Progenitor cell of endocrine pancreas (in vitro differentiated cells): ENCODE measurements at regions not wholly inside any gene's neighbourhood (a gene's known extent, or its start where the extent isn't known, plus 50 kb on each side); places are given as distances from the start of the nearest gene placed in this dataset.

Experiments
- DNase-seq: peaks from one replicate; pipeline ENCODE4 v3.0.0; 2021; ENCODE audit warnings: low spot score; ENCODE audit not compliant: unreplicated experiment
- H3K27ac Mint-ChIP-seq: 2 replicates; pipeline ENCODE4 v1.8.0; 2021; ENCODE audit warnings: mild to moderate bottlenecking, moderate library complexity, mixed read lengths
- H3K27me3 Mint-ChIP-seq: 2 replicates; pipeline ENCODE4 v1.8.0; 2021; ENCODE audit warnings: mixed read lengths
- H3K36me3 Mint-ChIP-seq: 2 replicates; pipeline ENCODE4 v1.8.0; 2022; ENCODE audit warnings: mixed read lengths; ENCODE audit not compliant: insufficient read depth
- H3K4me1 Mint-ChIP-seq: 2 replicates; pipeline ENCODE4 v1.8.0; 2021; ENCODE audit warnings: low read depth, mixed read lengths
- H3K4me3 Mint-ChIP-seq: 2 replicates; pipeline ENCODE4 v1.8.0; 2021; ENCODE audit warnings: low read depth, mild to moderate bottlenecking, moderate library complexity, mixed read lengths
- H3K9me3 Mint-ChIP-seq: 2 replicates; pipeline ENCODE4 v1.8.0; 2021; ENCODE audit warnings: low read depth, mixed read lengths
- CTCF ChIP-seq: fragments of 200-600 bp; sonication (generic); IDR thresholded peaks from one replicate; pipeline ENCODE4 v1.5.0; 2021; ENCODE audit warnings: antibody characterized with exemption, mild to moderate bottlenecking; ENCODE audit not compliant: unreplicated experiment

- no peaks in the 10 kb centered on the region for H3K36me3 Mint-ChIP-seq
- H3K4me1 Mint-ChIP-seq = peaks cover 4% of the 10 kb centered on the region
- H3K9me3 Mint-ChIP-seq = no peaks in the 10 kb centered on the region
- H3K27me3 Mint-ChIP-seq = peaks cover 7% of the 10 kb centered on the region
- DNase-seq = no peak
- H3K4me3 Mint-ChIP-seq = no peak overlapping the region
- H3K27ac Mint-ChIP-seq = no peak overlapping the region
- TF ChIP-seq CTCF = no peak
Observed at GRCh38 chr2:204135752-204136151, 199.2 kb downstream of the ICOS start.

GRCh38 chr2:204138206-204138605 lies 201.6 kb downstream of the ICOS start:
- H3K9me3 Mint-ChIP-seq = no peaks in the 10 kb centered on the region
- H3K4me1 Mint-ChIP-seq = peaks cover 1% of the 10 kb centered on the region
- no peak for TF ChIP-seq CTCF
- DNase-seq = no peak
- H3K27me3 Mint-ChIP-seq = peaks cover 8% of the 10 kb centered on the region
- no peak overlapping the region for H3K27ac Mint-ChIP-seq
- no peak overlapping the region for H3K4me3 Mint-ChIP-seq
- no peaks in the 10 kb centered on the region for H3K36me3 Mint-ChIP-seq

GRCh38 chr2:204140246-204140645 lies 203.7 kb downstream of the ICOS start:
- no peak overlapping the region for H3K27ac Mint-ChIP-seq
- no peak overlapping the region for H3K4me3 Mint-ChIP-seq
- H3K9me3 Mint-ChIP-seq = no peaks in the 10 kb centered on the region
- peaks cover 2% of the 10 kb centered on the region for H3K4me1 Mint-ChIP-seq
- no peak for TF ChIP-seq CTCF
- H3K27me3 Mint-ChIP-seq = peaks cover 6% of the 10 kb centered on the region
- no peak for DNase-seq
- no peaks in the 10 kb centered on the region for H3K36me3 Mint-ChIP-seq

GRCh38 chr2:204143216-204144014 lies 206.9 kb downstream of the ICOS start:
- peaks cover 3% of the 10 kb centered on the region for H3K27me3 Mint-ChIP-seq
- no peaks in the 10 kb centered on the region for H3K36me3 Mint-ChIP-seq
- no peak overlapping the region for H3K4me3 Mint-ChIP-seq
- H3K9me3 Mint-ChIP-seq = no peaks in the 10 kb centered on the region
- no peak for DNase-seq
- H3K4me1 Mint-ChIP-seq = peaks cover 8% of the 10 kb centered on the region
- no peak for TF ChIP-seq CTCF
- H3K27ac Mint-ChIP-seq = no peak overlapping the region

GRCh38 chr2:204144492-204144891 lies 207.9 kb downstream of the ICOS start:
- H3K4me3 Mint-ChIP-seq = no peak overlapping the region
- H3K27ac Mint-ChIP-seq = no peak overlapping the region
- no peak for TF ChIP-seq CTCF
- H3K27me3 Mint-ChIP-seq = peaks cover 3% of the 10 kb centered on the region
- no peaks in the 10 kb centered on the region for H3K36me3 Mint-ChIP-seq
- no peak for DNase-seq
- H3K4me1 Mint-ChIP-seq = peaks cover 8% of the 10 kb centered on the region
- no peaks in the 10 kb centered on the region for H3K9me3 Mint-ChIP-seq
